Esophagus muscularis mucosa (tissue), 3 donors: ENCODE measurements at regions not wholly inside any gene's neighbourhood (a gene's known extent, or its start where the extent isn't known, plus 50 kb on each side); places are given as distances from the start of the nearest gene placed in this dataset.

Source experiments
- POLR2A ChIP-seq: fragments of 450-650 bp; IDR thresholded peaks from one replicate; pipeline ENCODE4 v1.6.1; 2017; ENCODE audit warnings: antibody characterized with exemption, moderate library complexity, mild to moderate bottlenecking, low read depth
- POLR2AphosphoS5 ChIP-seq, 2 donors: sonication (generic); formaldehyde crosslinking; IDR thresholded peaks; one replicate each; pipeline ENCODE4 v1.6.1; 2017; ENCODE audit warnings: antibody characterized with exemption in 2 of 2
- TF ChIP-seq, protein P1 (sequence below), 3 experiments: fragments of 200-600 bp in 2 of 3; fragments of 450-650 bp in 1 of 3; sonication (generic) in 2 of 3; IDR thresholded peaks; one replicate each; pipeline ENCODE4 v1.5.1; 2017 to 2019; ENCODE audit warnings: antibody characterized with exemption in 3 of 3, mild to moderate bottlenecking in 2 of 3, moderate library complexity in 1 of 3

DNA sequence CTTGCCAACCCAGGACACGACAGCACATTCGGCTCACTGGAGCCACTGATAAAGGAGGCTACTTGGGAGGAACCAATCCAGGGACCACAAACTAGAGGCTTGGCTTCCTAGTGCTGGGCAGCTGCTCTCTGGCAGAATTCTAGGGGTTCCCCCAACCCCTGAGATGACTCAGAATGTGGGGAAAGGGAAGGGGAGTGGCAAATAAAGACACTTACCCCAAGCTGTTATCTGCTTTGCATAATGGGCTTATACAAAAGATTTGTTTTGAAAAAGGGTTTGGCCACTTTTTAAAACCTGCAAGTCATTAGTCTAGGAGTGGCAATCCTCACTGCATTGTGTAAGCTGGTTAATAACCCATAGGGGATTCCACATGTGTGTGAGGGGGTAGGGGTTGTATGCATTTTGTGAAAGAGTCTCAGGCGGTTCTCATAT, 64.1 kb upstream of the LMO1 start:
- TF ChIP-seq POLR2AphosphoS5 (IDR thresholded peaks at IDR 0.05): no peak
- TF ChIP-seq, protein P1, sequence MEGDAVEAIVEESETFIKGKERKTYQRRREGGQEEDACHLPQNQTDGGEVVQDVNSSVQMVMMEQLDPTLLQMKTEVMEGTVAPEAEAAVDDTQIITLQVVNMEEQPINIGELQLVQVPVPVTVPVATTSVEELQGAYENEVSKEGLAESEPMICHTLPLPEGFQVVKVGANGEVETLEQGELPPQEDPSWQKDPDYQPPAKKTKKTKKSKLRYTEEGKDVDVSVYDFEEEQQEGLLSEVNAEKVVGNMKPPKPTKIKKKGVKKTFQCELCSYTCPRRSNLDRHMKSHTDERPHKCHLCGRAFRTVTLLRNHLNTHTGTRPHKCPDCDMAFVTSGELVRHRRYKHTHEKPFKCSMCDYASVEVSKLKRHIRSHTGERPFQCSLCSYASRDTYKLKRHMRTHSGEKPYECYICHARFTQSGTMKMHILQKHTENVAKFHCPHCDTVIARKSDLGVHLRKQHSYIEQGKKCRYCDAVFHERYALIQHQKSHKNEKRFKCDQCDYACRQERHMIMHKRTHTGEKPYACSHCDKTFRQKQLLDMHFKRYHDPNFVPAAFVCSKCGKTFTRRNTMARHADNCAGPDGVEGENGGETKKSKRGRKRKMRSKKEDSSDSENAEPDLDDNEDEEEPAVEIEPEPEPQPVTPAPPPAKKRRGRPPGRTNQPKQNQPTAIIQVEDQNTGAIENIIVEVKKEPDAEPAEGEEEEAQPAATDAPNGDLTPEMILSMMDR (IDR thresholded peaks at IDR 0.05): no peak
- no peak for TF ChIP-seq POLR2A
